GM19328 (cell line): ENCODE measurements at regions not wholly inside any gene's neighbourhood (a gene's known extent, or its start where the extent isn't known, plus 50 kb on each side); places are given as distances from the start of the nearest gene placed in this dataset.

Experiments
- ATAC-seq: cut with Tn5 transposase; IDR thresholded peaks from one replicate; pipeline ENCODE4 v1.9.1; 2021; ENCODE audit warnings: mild to moderate bottlenecking, moderate library complexity; ENCODE audit not compliant: unreplicated experiment

GRCh38 chr2:207401338-207401737 is 128.4 kb upstream of the CREB1 start:
- ATAC-seq, result no peak

GRCh38 chr2:207403141-207403540 is 126.6 kb upstream of the CREB1 start:
- no peak for ATAC-seq

- ATAC-seq, result no peak
These were observed 125.8 kb upstream of the CREB1 start for GRCh38 chr2:207403950-207404349.

- ATAC-seq, result no peak
These were observed 124.6 kb upstream of the CREB1 start for GRCh38 chr2:207405150-207405549.

- no peak for ATAC-seq
These were observed 121.5 kb upstream of the CREB1 start for GRCh38 chr2:207408086-207408794.

- no peak for ATAC-seq
These were observed 120.2 kb upstream of the CREB1 start for GRCh38 chr2:207409517-207409916.

- no peak for ATAC-seq
These were observed 116.9 kb upstream of the CREB1 start for GRCh38 chr2:207412787-207413310.

GRCh38 chr2:207413376-207413907 is 116.3 kb upstream of the CREB1 start:
- ATAC-seq, result no peak

GRCh38 chr2:207416111-207416510 is 113.7 kb upstream of the CREB1 start:
- ATAC-seq, result no peak

GRCh38 chr2:207416900-207417299 is 112.9 kb upstream of the CREB1 start:
- ATAC-seq, result no peak

GRCh38 chr2:207417301-207417718 is 112.5 kb upstream of the CREB1 start:
- no peak for ATAC-seq

GRCh38 chr2:207418419-207418818 is 111.3 kb upstream of the CREB1 start:
- no peak for ATAC-seq

GRCh38 chr2:207419331-207419730 is 110.4 kb upstream of the CREB1 start:
- ATAC-seq, result no peak

- ATAC-seq, result no peak
These were observed 108.1 kb upstream of the CREB1 start for GRCh38 chr2:207421671-207422070.

GRCh38 chr2:207422380-207422779 is 107.4 kb upstream of the CREB1 start:
- ATAC-seq, result no peak

GRCh38 chr2:207423886-207424285 is 105.9 kb upstream of the CREB1 start:
- peak; percentile 95 for ATAC-seq

GRCh38 chr2:207427986-207428385 is 101.8 kb upstream of the CREB1 start:
- ATAC-seq, result no peak

- ATAC-seq, result no peak
These were observed 101.2 kb upstream of the CREB1 start for GRCh38 chr2:207428573-207428972.

GRCh38 chr2:207432453-207432852 is 97.3 kb upstream of the CREB1 start:
- ATAC-seq, result no peak

GRCh38 chr2:207434306-207434705 is 95.5 kb upstream of the CREB1 start:
- ATAC-seq, result no peak

- ATAC-seq, result no peak
These were observed 94.8 kb upstream of the CREB1 start for GRCh38 chr2:207434899-207435465.

GRCh38 chr2:207437136-207437523 is 92.6 kb upstream of the CREB1 start:
- ATAC-seq, result no peak
